ENCODE measurements at regions not wholly inside any gene's neighbourhood (a gene's known extent, or its start where the extent isn't known, plus 50 kb on each side); places are given as distances from the start of the nearest gene placed in this dataset.

DNA sequence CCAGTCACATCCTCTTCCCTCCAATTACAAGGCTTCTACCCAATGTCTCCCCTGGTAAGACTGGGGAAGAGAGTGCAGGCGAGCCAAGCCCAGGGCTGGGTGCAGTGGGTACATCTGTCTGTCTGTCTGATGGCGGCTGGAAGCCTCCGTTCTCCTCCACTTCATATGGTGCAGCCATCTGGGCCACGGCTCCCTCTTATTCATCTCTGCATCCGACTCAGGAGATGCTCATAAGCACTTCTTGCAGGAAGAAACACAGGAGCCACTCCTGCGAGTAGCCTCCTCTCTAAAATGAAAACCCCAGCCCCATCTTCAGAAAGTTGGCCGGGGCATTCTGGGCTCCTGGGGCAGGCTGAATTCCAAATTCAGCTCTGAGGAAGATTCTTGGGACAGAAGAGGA, 67.5 kb upstream of the SLC6A6 start:
- H3K9me3 ChIP-seq (ENCODE audit: low read length): no peaks in the 10 kb centered on the region
- no peaks in the 10 kb centered on the region for H3F3A ChIP-seq (ENCODE audit: insufficient read depth, low read length)
- no peak overlapping the region for H3K27ac ChIP-seq (ENCODE audit: low read depth, low read length, poor library complexity, severe bottlenecking)
- peaks cover 6% of the 10 kb centered on the region for H3K4me1 ChIP-seq (ENCODE audit: insufficient read depth, low read length, severe bottlenecking)
- H4K20me1 ChIP-seq (ENCODE audit: insufficient read depth, low read length): no peaks in the 10 kb centered on the region
- H2AFZ ChIP-seq (ENCODE audit: low read length): no peak overlapping the region
- H3K9ac ChIP-seq (ENCODE audit: low read length): no peak overlapping the region
- no peaks in the 10 kb centered on the region for H3K9me2 ChIP-seq (ENCODE audit: low read depth, low read length)
- no peaks in the 10 kb centered on the region for H3K79me2 ChIP-seq (ENCODE audit: insufficient read depth, low read length)
- H3K4me3 ChIP-seq (ENCODE audit: low read depth, low read length, poor library complexity, severe bottlenecking): no peak overlapping the region
- no peaks in the 10 kb centered on the region for H3K27me3 ChIP-seq (ENCODE audit: insufficient read depth, low read length)
- TF ChIP-seq EZH2 (IDR thresholded peaks at IDR 0.05; ENCODE audit: borderline replicate concordance, low read length) (no peak), CTCF (IDR thresholded peaks at IDR 0.05; ENCODE audit: low read length) (no peak)
- no peaks in the 10 kb centered on the region for H3K36me3 ChIP-seq (ENCODE audit: insufficient read depth, low read length)
- H3K4me2 ChIP-seq (ENCODE audit: low read length): no peak overlapping the region

GRCh38 chr3:14335774-14336748, 66.3 kb upstream of the SLC6A6 start:
- H3K4me1 ChIP-seq (ENCODE audit: insufficient read depth, low read length, severe bottlenecking): peaks cover 6% of the 10 kb centered on the region
- no peak for TF ChIP-seq CTCF (IDR thresholded peaks at IDR 0.05; ENCODE audit: low read length)
- TF ChIP-seq EZH2 (IDR thresholded peaks at IDR 0.05; ENCODE audit: borderline replicate concordance, low read length): no peak
- H3K9me3 ChIP-seq (ENCODE audit: low read length): no peaks in the 10 kb centered on the region
- no peaks in the 10 kb centered on the region for H3K36me3 ChIP-seq (ENCODE audit: insufficient read depth, low read length)
- no peaks in the 10 kb centered on the region for H4K20me1 ChIP-seq (ENCODE audit: insufficient read depth, low read length)
- no peaks in the 10 kb centered on the region for H3F3A ChIP-seq (ENCODE audit: insufficient read depth, low read length)
- H3K27ac ChIP-seq (ENCODE audit: low read depth, low read length, poor library complexity, severe bottlenecking): no peak overlapping the region
- H3K4me3 ChIP-seq (ENCODE audit: low read depth, low read length, poor library complexity, severe bottlenecking): no peak overlapping the region
- H3K9me2 ChIP-seq (ENCODE audit: low read depth, low read length): no peaks in the 10 kb centered on the region
- no peak overlapping the region for H2AFZ ChIP-seq (ENCODE audit: low read length)
- H3K9ac ChIP-seq (ENCODE audit: low read length): no peak overlapping the region
- no peak overlapping the region for H3K4me2 ChIP-seq (ENCODE audit: low read length)
- H3K79me2 ChIP-seq (ENCODE audit: insufficient read depth, low read length): no peaks in the 10 kb centered on the region
- H3K27me3 ChIP-seq (ENCODE audit: insufficient read depth, low read length): no peaks in the 10 kb centered on the region

- TF ChIP-seq EZH2 (IDR thresholded peaks at IDR 0.05; ENCODE audit: borderline replicate concordance, low read length): no peak
- no peak for TF ChIP-seq CTCF (IDR thresholded peaks at IDR 0.05; ENCODE audit: low read length)
- no peaks in the 10 kb centered on the region for H3K9me3 ChIP-seq (ENCODE audit: low read length)
- H3K79me2 ChIP-seq (ENCODE audit: insufficient read depth, low read length): no peaks in the 10 kb centered on the region
Observed at GRCh38 chr3:14336749-14337598, 65.4 kb upstream of the SLC6A6 start.

More at GRCh38 chr3:14336749-14337598, 65.4 kb upstream of the SLC6A6 start:
- no peaks in the 10 kb centered on the region for H3F3A ChIP-seq (ENCODE audit: insufficient read depth, low read length)
- H2AFZ ChIP-seq (ENCODE audit: low read length): no peak overlapping the region
- H3K27me3 ChIP-seq (ENCODE audit: insufficient read depth, low read length): no peaks in the 10 kb centered on the region
- H3K36me3 ChIP-seq (ENCODE audit: insufficient read depth, low read length): no peaks in the 10 kb centered on the region
- no peaks in the 10 kb centered on the region for H3K9me2 ChIP-seq (ENCODE audit: low read depth, low read length)
- no peak overlapping the region for H3K4me2 ChIP-seq (ENCODE audit: low read length)
- H3K4me3 ChIP-seq (ENCODE audit: low read depth, low read length, poor library complexity, severe bottlenecking): no peak overlapping the region
- H4K20me1 ChIP-seq (ENCODE audit: insufficient read depth, low read length): no peaks in the 10 kb centered on the region
- H3K9ac ChIP-seq (ENCODE audit: low read length): no peak overlapping the region
- no peak overlapping the region for H3K27ac ChIP-seq (ENCODE audit: low read depth, low read length, poor library complexity, severe bottlenecking)
- H3K4me1 ChIP-seq (ENCODE audit: insufficient read depth, low read length, severe bottlenecking): peaks cover 6% of the 10 kb centered on the region
